ES-I3 (cell line): ENCODE measurements at regions not wholly inside any gene's neighbourhood (a gene's known extent, or its start where the extent isn't known, plus 50 kb on each side); places are given as distances from the start of the nearest gene placed in this dataset.

Source experiments
- H3K36me3 ChIP-seq: 2 replicates; pipeline ENCODE4 v1.6.1; 2013; ENCODE audit warnings: mild to moderate bottlenecking, low read length, control low read depth, moderate library complexity; ENCODE audit not compliant: insufficient read depth
- H3K4me1 ChIP-seq: 2 replicates; pipeline ENCODE4 v1.6.1; 2013; ENCODE audit warnings: mild to moderate bottlenecking, control low read depth, low read length; ENCODE audit not compliant: insufficient read depth
- H3K9ac ChIP-seq: 2 replicates; pipeline ENCODE4 v1.6.1; 2013; ENCODE audit warnings: low read depth, mild to moderate bottlenecking, low read length, moderate library complexity
- H3K9me3 ChIP-seq: 2 replicates; pipeline ENCODE4 v1.6.1; 2013; ENCODE audit warnings: mild to moderate bottlenecking, low read length, moderate library complexity; ENCODE audit not compliant: control insufficient read depth, insufficient read depth

GRCh38 chr13:47594833-47595232 lies 406.2 kb downstream of the SUCLA2 start:
- no peaks in the 10 kb centered on the region; the same call in 1 of the 2 replicates for H3K9me3 ChIP-seq
- H3K9ac ChIP-seq, result no peak overlapping the region
- no peaks in the 10 kb centered on the region for H3K4me1 ChIP-seq
- H3K36me3 ChIP-seq, result no peaks in the 10 kb centered on the region

DNA sequence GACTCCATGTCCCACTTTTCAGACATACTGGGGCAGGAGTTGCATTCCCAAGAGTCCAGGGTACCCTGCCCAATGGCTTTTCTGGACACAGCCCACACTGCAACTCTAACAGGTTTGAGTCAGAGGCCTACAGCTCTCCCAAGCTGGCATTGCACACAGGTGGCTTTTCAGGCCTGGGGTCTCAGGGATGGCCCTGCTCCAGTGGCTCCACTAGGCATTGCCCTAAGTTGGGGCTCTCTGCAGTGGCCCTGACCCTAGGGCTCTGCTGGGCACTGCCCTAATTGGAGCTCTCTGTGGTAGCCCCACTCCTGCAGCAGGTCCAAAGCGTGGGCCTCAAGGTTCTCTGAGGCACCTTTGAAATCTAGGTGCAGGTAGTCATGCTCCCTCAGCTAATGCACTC lies 408.8 kb downstream of the SUCLA2 start:
- no peaks in the 10 kb centered on the region; the same call in 1 of the 2 replicates for H3K9me3 ChIP-seq
- H3K36me3 ChIP-seq, result no peaks in the 10 kb centered on the region
- H3K4me1 ChIP-seq, result no peaks in the 10 kb centered on the region
- H3K9ac ChIP-seq, result no peak overlapping the region

- Histone ChIP-seq H3K9ac (no peak overlapping the region), H3K9me3 (no peaks in the 10 kb centered on the region), H3K36me3 (no peaks in the 10 kb centered on the region), H3K4me1 (no peaks in the 10 kb centered on the region)
Observed at GRCh38 chr13:47588676-47589075, 412.4 kb downstream of the SUCLA2 start.

DNA sequence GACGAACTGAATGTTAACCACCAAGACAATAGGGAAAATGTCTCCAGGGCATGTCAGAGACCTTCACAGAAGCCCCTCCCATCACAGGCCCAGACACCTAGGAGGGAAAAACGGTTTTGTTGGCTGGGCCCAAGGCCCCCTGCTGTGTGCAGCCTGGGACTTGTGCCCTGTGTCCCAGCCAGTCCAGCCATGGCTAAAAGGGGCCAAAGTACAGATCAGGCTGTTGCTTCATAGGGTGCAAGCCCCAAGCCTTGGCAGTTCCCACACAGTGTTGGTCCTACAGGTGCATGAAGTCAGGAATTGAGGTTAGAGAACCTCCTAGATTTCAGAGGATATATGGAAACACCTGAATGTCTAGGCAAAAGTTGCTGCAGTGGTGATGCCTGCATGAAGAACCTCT lies 428.7 kb downstream of the SUCLA2 start:
- H3K4me1 ChIP-seq, result no peaks in the 10 kb centered on the region
- H3K36me3 ChIP-seq, result no peaks in the 10 kb centered on the region
- H3K9ac ChIP-seq, result no peak overlapping the region
- H3K9me3 ChIP-seq, result peaks cover 5% of the 10 kb centered on the region; the same call in 1 of the 2 replicates

DNA sequence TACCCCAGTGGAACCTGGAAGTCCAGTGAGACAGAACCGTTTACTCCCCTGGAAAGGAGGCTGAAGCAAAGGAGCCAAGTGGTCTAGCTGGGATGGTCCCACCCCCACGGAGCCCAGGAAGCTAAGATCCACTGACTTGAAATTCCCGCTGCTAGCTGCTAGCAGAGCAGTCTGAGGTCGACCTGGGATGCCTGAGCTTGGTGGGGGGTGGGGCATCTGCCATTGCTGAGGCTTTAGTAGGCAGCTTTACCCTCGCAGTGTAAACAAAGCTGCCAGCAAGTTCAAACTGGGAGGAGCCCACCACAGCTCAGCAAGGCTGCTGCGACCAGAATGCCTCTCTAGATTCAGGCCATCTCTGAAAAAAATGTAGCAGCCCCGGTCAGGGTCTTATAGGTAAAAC lies 437.0 kb downstream of the SUCLA2 start:
- no peaks in the 10 kb centered on the region for H3K36me3 ChIP-seq
- no peaks in the 10 kb centered on the region for H3K9me3 ChIP-seq
- peaks cover 4% of the 10 kb centered on the region; the same call in 1 of the 2 replicates for H3K4me1 ChIP-seq
- H3K9ac ChIP-seq, result no peak overlapping the region

GRCh38 chr13:47556703-47557102 lies 444.4 kb downstream of the SUCLA2 start:
- Histone ChIP-seq H3K36me3 (no peaks in the 10 kb centered on the region), H3K9me3 (no peaks in the 10 kb centered on the region), H3K4me1 (peaks cover 12% of the 10 kb centered on the region), H3K9ac (no peak overlapping the region)

DNA sequence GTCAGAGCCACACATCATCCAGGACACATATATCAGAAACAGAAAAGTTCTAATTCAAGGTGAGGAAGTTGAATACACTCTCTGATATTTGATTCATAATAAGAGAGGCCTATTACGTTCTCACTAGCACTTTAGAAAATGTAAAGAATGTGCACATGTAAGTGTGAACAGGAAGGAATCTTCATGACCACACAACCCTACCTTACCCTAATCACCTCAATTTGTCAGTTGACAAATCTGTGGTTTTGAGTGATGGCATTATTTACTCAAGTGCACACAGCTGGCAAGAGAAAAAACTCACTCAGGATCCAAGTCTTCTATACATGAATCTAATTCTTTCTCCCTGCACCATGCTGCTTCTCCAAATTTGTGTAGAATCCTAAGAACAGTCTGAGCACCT lies 445.8 kb downstream of the SUCLA2 start:
- peaks cover 12% of the 10 kb centered on the region for H3K4me1 ChIP-seq
- no peaks in the 10 kb centered on the region for H3K36me3 ChIP-seq
- no peaks in the 10 kb centered on the region for H3K9me3 ChIP-seq
- H3K9ac ChIP-seq, result no peak overlapping the region

DNA sequence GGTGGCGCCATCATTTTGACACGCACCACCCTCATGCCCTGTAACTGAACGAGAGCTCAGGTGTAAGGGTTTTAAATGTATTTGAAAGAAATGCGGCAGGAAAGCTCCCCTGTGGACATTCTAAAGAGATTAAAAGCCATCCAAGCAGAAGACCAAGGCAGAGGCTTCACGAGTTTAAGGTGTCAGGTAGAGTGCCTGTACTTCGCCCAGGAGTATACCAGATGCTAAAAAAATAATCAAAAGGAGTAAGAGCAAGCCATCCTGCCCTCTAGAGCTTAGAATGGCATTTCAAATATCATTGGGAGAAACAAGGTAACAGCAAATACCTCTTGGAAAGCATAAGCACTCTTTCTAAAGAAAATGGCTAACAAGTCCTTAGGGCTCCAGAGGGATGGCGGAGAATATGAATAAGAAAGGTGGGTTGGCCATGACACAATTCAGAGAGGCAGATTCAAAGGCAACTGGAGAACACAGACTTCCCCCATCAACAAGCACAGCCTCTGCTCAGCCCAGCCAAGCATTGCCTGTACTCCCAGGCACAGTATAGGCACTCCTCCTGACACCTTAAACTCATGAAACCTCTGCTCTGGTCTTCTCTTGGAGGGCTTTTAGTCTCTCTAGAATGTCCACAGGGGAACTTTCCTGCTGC lies 447.6 kb downstream of the SUCLA2 start:
- H3K4me1 ChIP-seq, result peaks cover 12% of the 10 kb centered on the region

DNA sequence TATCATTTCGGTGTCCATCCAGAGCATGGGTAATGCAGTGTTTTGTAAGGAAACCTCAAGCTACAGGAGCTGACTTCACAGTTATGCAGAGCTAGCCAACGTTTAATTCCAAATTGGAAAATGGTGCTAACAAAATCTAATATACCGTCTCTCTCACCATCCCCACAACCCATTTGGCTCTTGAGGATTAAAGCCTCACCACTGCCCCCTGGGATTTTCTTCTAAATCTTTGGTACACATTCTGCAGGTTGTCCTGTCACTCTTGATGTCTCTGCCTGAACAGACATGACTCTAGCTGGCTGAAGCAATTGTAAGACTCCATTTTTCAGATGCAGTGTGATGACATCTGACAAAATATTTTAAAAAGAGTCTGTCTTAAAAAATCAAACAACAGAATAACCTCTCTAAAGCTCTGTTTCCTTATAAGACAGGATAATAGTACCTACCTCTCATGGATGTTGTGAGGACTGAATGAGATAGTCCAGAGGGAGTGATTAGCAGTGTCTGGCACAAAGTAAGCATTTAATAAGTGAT lies 451.8 kb downstream of the SUCLA2 start:
- Histone ChIP-seq H3K9me3 (no peaks in the 10 kb centered on the region), H3K36me3 (no peaks in the 10 kb centered on the region), H3K4me1 (peaks cover 12% of the 10 kb centered on the region), H3K9ac (no peak overlapping the region)

More for the DNA sequence above, 447.6 kb downstream of the SUCLA2 start:
- no peaks in the 10 kb centered on the region for H3K36me3 ChIP-seq
- no peak overlapping the region for H3K9ac ChIP-seq
- no peaks in the 10 kb centered on the region for H3K9me3 ChIP-seq

- Histone ChIP-seq H3K9me3 (no peaks in the 10 kb centered on the region), H3K9ac (no peak overlapping the region), H3K36me3 (no peaks in the 10 kb centered on the region), H3K4me1 (peaks cover 6% of the 10 kb centered on the region; the same call in 1 of the 2 replicates)
Observed at GRCh38 chr13:47548294-47548840, 452.7 kb downstream of the SUCLA2 start.

DNA sequence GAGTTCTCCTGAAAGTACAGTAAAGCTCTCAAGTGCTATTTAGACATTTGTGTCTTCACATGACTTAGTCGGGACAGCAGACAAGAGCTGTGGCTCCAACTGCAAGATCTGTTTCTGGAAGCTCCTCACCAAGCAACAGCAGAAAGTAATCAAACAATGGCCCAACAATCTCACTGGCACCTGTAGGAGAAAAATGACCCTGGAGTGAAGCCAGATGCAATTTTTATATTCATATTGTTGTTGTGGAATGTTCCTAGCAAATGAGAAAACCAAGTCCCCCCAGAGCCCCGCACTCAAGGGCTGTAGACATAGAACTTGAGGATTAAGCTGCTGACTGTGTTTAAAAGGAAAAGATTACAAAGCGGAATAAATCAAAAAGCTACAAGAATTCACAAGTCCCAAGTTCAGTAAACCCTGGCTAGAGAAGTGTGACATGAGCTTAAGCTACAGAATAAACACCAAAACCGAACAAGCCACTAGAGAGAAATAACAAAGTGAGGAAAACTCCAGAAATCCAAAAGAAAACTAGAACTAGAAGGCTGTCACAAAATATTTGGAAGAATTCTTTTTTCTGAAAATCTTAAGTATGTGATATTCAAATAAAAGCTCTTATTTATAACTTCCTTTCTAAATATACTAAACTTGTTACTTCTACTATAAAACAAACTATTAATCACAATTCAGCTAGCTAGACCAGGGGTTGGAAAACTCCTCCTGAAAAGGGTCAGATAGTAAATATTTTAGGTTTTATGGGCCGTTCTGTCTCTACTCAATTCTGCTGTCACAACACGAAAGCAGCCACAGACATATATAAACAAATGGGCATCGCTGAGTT lies 454.5 kb downstream of the SUCLA2 start:
- Histone ChIP-seq H3K9me3 (no peaks in the 10 kb centered on the region), H3K4me1 (no peaks in the 10 kb centered on the region), H3K36me3 (no peaks in the 10 kb centered on the region), H3K9ac (no peak overlapping the region)

DNA sequence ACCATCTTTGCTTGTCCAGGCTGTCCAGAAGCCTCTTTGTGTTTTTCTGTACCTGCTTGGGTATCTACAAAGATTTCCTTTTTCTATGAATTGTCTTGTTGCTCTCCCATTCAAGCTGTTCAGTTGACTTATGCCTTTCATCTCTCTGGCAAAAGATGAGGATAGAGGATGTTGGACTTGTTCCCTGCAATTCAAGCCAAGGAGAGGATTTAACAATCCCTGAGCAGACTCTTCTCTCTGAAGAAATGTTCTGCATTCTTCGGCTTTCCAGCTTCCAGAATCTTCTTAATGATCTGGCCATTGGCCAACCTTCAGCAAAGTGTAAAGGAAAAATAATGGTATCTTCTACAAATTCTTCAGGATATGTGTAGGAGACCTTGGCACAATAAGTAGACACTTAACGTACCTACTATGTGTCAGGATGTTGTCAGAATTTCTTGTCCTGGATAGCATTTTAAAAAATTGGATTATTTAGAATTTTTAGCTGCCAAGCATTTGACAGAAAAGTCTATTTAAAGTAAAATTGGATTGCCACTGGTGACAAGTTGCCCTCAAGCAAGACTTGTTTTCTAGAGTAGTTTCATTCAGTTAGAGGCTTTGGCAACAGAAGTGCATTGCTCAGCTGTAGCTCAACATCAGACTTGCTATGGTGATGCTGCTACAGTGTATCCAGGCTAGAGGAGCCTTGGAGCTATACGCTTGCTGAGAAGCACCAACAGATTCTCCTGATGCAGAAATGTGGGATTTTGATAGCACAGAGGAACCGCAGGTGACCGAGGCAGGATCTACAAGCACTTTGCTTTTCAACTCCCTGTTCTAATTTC lies 455.7 kb downstream of the SUCLA2 start:
- Histone ChIP-seq H3K4me1 (no peaks in the 10 kb centered on the region), H3K9me3 (no peaks in the 10 kb centered on the region), H3K9ac (no peak overlapping the region), H3K36me3 (no peaks in the 10 kb centered on the region)

GRCh38 chr13:47539317-47539716 lies 461.8 kb downstream of the SUCLA2 start:
- H3K9ac ChIP-seq, result no peak overlapping the region
- H3K4me1 ChIP-seq, result no peaks in the 10 kb centered on the region
- no peaks in the 10 kb centered on the region for H3K9me3 ChIP-seq
- H3K36me3 ChIP-seq, result no peaks in the 10 kb centered on the region

GRCh38 chr13:47523771-47524170 lies 477.3 kb downstream of the SUCLA2 start:
- Histone ChIP-seq H3K36me3 (no peaks in the 10 kb centered on the region), H3K9me3 (no peaks in the 10 kb centered on the region), H3K9ac (no peak overlapping the region), H3K4me1 (no peaks in the 10 kb centered on the region)
